HEK293 (cell line): ENCODE measurements at regions not wholly inside any gene's neighbourhood (a gene's known extent, or its start where the extent isn't known, plus 50 kb on each side); places are given as distances from the start of the nearest gene placed in this dataset.

Source experiments
- CTCF ChIA-PET: fragments of 350-600 bp; formaldehyde crosslinking; extraction: SDS; loops from one replicate; lab custom pipeline; 2021; ENCODE audit warnings: antibody characterized with exemption; lab: Yijun Ruan, JAX
- POLR2A ChIA-PET: fragments of 300-600 bp; formaldehyde crosslinking; extraction: SDS; loops from one replicate; lab custom pipeline; 2020; ENCODE audit warnings: antibody characterized with exemption, inconsistent platforms; lab: Yijun Ruan, JAX
- H3K27ac ChIP-seq: fragments of 200-500 bp; sonication (Bioruptor generic); 2 replicates; pipeline ENCODE4 v1.5.1; 2014; ENCODE audit warnings: low read depth, low read length, control low read depth, inconsistent platforms; ENCODE audit errors: extremely low read depth
- H3K36me3 ChIP-seq, 2 experiments: fragments of 200-500 bp in 1 of 2; sonication (Bioruptor generic) in 1 of 2; 1 replicate in 1 of 2; 2 replicates in 1 of 2; pipeline ENCODE4 v1.5.1; 2014 to 2017; ENCODE audit warnings: inconsistent platforms in 2 of 2, low read length in 2 of 2; ENCODE audit not compliant: control insufficient read depth in 2 of 2, insufficient read depth in 1 of 2
- H3K4me1 ChIP-seq: fragments of 200-500 bp; sonication (Bioruptor generic); 2 replicates; pipeline ENCODE4 v1.5.1; 2014; ENCODE audit warnings: mild to moderate bottlenecking, low read length, inconsistent platforms; ENCODE audit not compliant: control insufficient read depth, insufficient read depth
- H3K4me3 ChIP-seq: 2 replicates; pipeline ENCODE4 v1.5.1; 2011; ENCODE audit warnings: low read depth, mild to moderate bottlenecking, control low read depth, low read length, moderate library complexity
- H3K9me3 ChIP-seq: fragments of 200-500 bp; sonication (Bioruptor generic); 2 replicates; pipeline ENCODE4 v1.5.1; 2014; ENCODE audit warnings: low read depth, low read length, inconsistent platforms; ENCODE audit not compliant: control insufficient read depth, insufficient read depth
- BCL11A ChIP-seq: fragments of 450-650 bp; formaldehyde crosslinking; IDR thresholded peaks from 2 replicates; pipeline ENCODE4 v1.5.1; 2016; ENCODE audit warnings: low read depth, missing biosample characterization, missing genetic modification characterization
- GLI4 ChIP-seq: fragments of 450-650 bp; formaldehyde crosslinking; IDR thresholded peaks from 2 replicates; pipeline ENCODE4 v1.5.1; 2016; ENCODE audit warnings: missing biosample characterization, missing genetic modification characterization
- HOXD13 ChIP-seq: sonication (generic); formaldehyde crosslinking; IDR thresholded peaks from 2 replicates; pipeline ENCODE4 v1.8.0; 2022; ENCODE audit warnings: missing genetic modification reagents, borderline replicate concordance
- KLF1 ChIP-seq: fragments of 450-650 bp; formaldehyde crosslinking; IDR thresholded peaks from 2 replicates; pipeline ENCODE4 v1.5.1; 2016; ENCODE audit warnings: missing biosample characterization, missing genetic modification characterization
- KLF16 ChIP-seq: fragments of 450-650 bp; formaldehyde crosslinking; IDR thresholded peaks from 2 replicates; pipeline ENCODE4 v1.5.1; 2017; ENCODE audit warnings: missing biosample characterization, missing genetic modification characterization
- MZF1 ChIP-seq: fragments of 450-650 bp; formaldehyde crosslinking; IDR thresholded peaks from 2 replicates; pipeline ENCODE4 v1.5.1; 2017; ENCODE audit warnings: missing biosample characterization, missing genetic modification characterization, borderline replicate concordance
- REST ChIP-seq: fragments of 450-650 bp; formaldehyde crosslinking; IDR thresholded peaks from 2 replicates; pipeline ENCODE4 v1.5.1; 2016; ENCODE audit warnings: missing biosample characterization, missing genetic modification characterization
- SETDB1 ChIP-seq: IDR thresholded peaks from one replicate; pipeline ENCODE4 v1.6.1; 2017; ENCODE audit warnings: mild to moderate bottlenecking, low read length, moderate library complexity, mixed read lengths; ENCODE audit not compliant: insufficient read length
- TRIM28 ChIP-seq: IDR thresholded peaks from 2 replicates; pipeline ENCODE4 v1.6.1; 2011; ENCODE audit warnings: low read length, control low read depth, borderline replicate concordance
- YY1 ChIP-seq: fragments of 450-650 bp; formaldehyde crosslinking; IDR thresholded peaks from 2 replicates; pipeline ENCODE4 v1.5.1; 2018; ENCODE audit warnings: missing biosample characterization, missing genetic modification characterization
- ZBTB20 ChIP-seq: fragments of 450-650 bp; formaldehyde crosslinking; IDR thresholded peaks from 2 replicates; pipeline ENCODE4 v1.5.1; 2016; ENCODE audit warnings: missing biosample characterization, missing genetic modification characterization
- ZBTB7A ChIP-seq: fragments of 450-650 bp; formaldehyde crosslinking; IDR thresholded peaks from 2 replicates; pipeline ENCODE4 v1.5.1; 2016; ENCODE audit warnings: low read depth, missing biosample characterization, missing genetic modification characterization
- ZNF174 ChIP-seq: fragments of 450-650 bp; formaldehyde crosslinking; IDR thresholded peaks from 2 replicates; pipeline ENCODE4 v1.5.0; 2017; ENCODE audit warnings: missing biosample characterization, mild to moderate bottlenecking, missing genetic modification characterization
- ZNF19 ChIP-seq: fragments of 450-650 bp; formaldehyde crosslinking; IDR thresholded peaks from 2 replicates; pipeline ENCODE4; 2016; ENCODE audit warnings: missing biosample characterization, missing genetic modification characterization, low read depth
- ZNF2 ChIP-seq: fragments of 450-650 bp; formaldehyde crosslinking; IDR thresholded peaks from 2 replicates; pipeline ENCODE4 v1.5.1; 2016; ENCODE audit warnings: missing biosample characterization, missing genetic modification characterization
- ZNF350 ChIP-seq: fragments of 450-650 bp; formaldehyde crosslinking; IDR thresholded peaks from 2 replicates; pipeline ENCODE4 v1.5.0; 2017; ENCODE audit warnings: missing biosample characterization, mild to moderate bottlenecking, missing genetic modification characterization
- ZNF391 ChIP-seq: fragments of 450-650 bp; formaldehyde crosslinking; IDR thresholded peaks from 2 replicates; pipeline ENCODE4 v1.5.1; 2016; ENCODE audit warnings: low read depth, missing biosample characterization, missing genetic modification characterization, borderline replicate concordance
- ZNF416 ChIP-seq: fragments of 450-650 bp; formaldehyde crosslinking; IDR thresholded peaks from 2 replicates; pipeline ENCODE4 v1.5.1; 2016; ENCODE audit warnings: missing biosample characterization, missing genetic modification characterization
- ZNF449 ChIP-seq: fragments of 450-650 bp; formaldehyde crosslinking; IDR thresholded peaks from 2 replicates; pipeline ENCODE4 v1.5.1; 2017; ENCODE audit warnings: missing biosample characterization, mild to moderate bottlenecking, missing genetic modification characterization, moderate library complexity
- ZNF510 ChIP-seq: fragments of 450-650 bp; formaldehyde crosslinking; IDR thresholded peaks from 2 replicates; pipeline ENCODE4 v1.5.1; 2018; ENCODE audit warnings: mild to moderate bottlenecking, missing genetic modification characterization, missing biosample characterization; ENCODE audit not compliant: insufficient replicate concordance
- ZNF555 ChIP-seq: fragments of 450-650 bp; formaldehyde crosslinking; conservative IDR thresholded peaks from 2 replicates; pipeline ENCODE4 v1.5.1; 2017; ENCODE audit warnings: missing biosample characterization, mild to moderate bottlenecking, missing genetic modification characterization, inconsistent platforms
- ZNF621 ChIP-seq: fragments of 450-650 bp; formaldehyde crosslinking; IDR thresholded peaks from 2 replicates; pipeline ENCODE4 v1.5.1; 2017; ENCODE audit warnings: missing biosample characterization, missing genetic modification characterization
- ZNF692 ChIP-seq: fragments of 450-650 bp; formaldehyde crosslinking; IDR thresholded peaks from 2 replicates; pipeline ENCODE4 v1.5.1; 2016; ENCODE audit warnings: missing biosample characterization, missing genetic modification characterization
- ZNF704 ChIP-seq: fragments of 450-650 bp; formaldehyde crosslinking; IDR thresholded peaks from 2 replicates; pipeline ENCODE4 v1.5.1; 2016; ENCODE audit warnings: missing biosample characterization, missing genetic modification characterization
- ZNF776 ChIP-seq: fragments of 450-650 bp; formaldehyde crosslinking; IDR thresholded peaks from 2 replicates; pipeline ENCODE4 v1.5.0; 2017; ENCODE audit warnings: missing biosample characterization, missing genetic modification characterization, borderline replicate concordance
- ZNF830 ChIP-seq: fragments of 450-650 bp; IDR thresholded peaks from 2 replicates; pipeline ENCODE4 v1.5.0; 2018; ENCODE audit warnings: missing biosample characterization, missing genetic modification characterization, low read depth, mild to moderate bottlenecking, moderate library complexity

- Histone ChIP-seq H3K36me3 (no peaks in the 10 kb centered on the region), H3K9me3 (no peaks in the 10 kb centered on the region), H3K27ac (no peak overlapping the region), H3K4me1 (no peaks in the 10 kb centered on the region)
- POLR2A ChIA-PET = no interaction called here
- no peak for TF ChIP-seq MZF1
- TF ChIP-seq ZNF449 (tag by site-specific recombination) = no peak
- no peak for TF ChIP-seq ZNF350 (tag by site-specific recombination)
- no peak for TF ChIP-seq ZNF2 (tag by site-specific recombination)
- no peak for TF ChIP-seq ZNF19
- TF ChIP-seq KLF1 (tag by site-specific recombination) = no peak
- no peak for TF ChIP-seq ZBTB20 (tag by site-specific recombination)
- no peak for TF ChIP-seq BCL11A
- no peak for TF ChIP-seq ZBTB7A (tag by site-specific recombination)
- TF ChIP-seq ZNF692 (tag by site-specific recombination) = no peak
- no peak for TF ChIP-seq GLI4 (tag by site-specific recombination)
- TF ChIP-seq ZNF555 (tag by site-specific recombination) = no peak
- TF ChIP-seq, all 188 proteins: peak for 0
- H3K4me3 ChIP-seq = no peak overlapping the region
- CTCF ChIA-PET = no interaction called here
These were observed 1146.0 kb downstream of the NLGN4X start for GRCh38 chrX:5082705-5083104.

- H3K27ac ChIP-seq = no peak overlapping the region
These were observed 1147.9 kb downstream of the NLGN4X start for GRCh38 chrX:5080791-5081190.

More at GRCh38 chrX:5080791-5081190, 1147.9 kb downstream of the NLGN4X start:
- Histone ChIP-seq H3K4me3 (no peak overlapping the region), H3K4me1 (no peaks in the 10 kb centered on the region), H3K36me3 (no peaks in the 10 kb centered on the region), H3K9me3 (no peaks in the 10 kb centered on the region)
- TF ChIP-seq ZNF704 (tag by site-specific recombination) (no peak), TRIM28 (no peak), ZNF391 (tag by site-specific recombination) (no peak), YY1 (tag by site-specific recombination) (no peak), ZNF776 (no peak), HOXD13 (no peak), ZNF830 (tag by site-specific recombination) (no peak), REST (tag by site-specific recombination) (no peak), ZNF416 (no peak), ZNF174 (no peak), ZNF621 (tag by site-specific recombination) (no peak), SETDB1 (no peak), KLF16 (tag by site-specific recombination) (no peak), ZNF510 (tag by site-specific recombination) (no peak)
- POLR2A ChIA-PET = no interaction called here
- CTCF ChIA-PET = no interaction called here
